ENCODE measurements at regions not wholly inside any gene's neighbourhood (a gene's known extent, or its start where the extent isn't known, plus 50 kb on each side); places are given as distances from the start of the nearest gene placed in this dataset.

DNA sequence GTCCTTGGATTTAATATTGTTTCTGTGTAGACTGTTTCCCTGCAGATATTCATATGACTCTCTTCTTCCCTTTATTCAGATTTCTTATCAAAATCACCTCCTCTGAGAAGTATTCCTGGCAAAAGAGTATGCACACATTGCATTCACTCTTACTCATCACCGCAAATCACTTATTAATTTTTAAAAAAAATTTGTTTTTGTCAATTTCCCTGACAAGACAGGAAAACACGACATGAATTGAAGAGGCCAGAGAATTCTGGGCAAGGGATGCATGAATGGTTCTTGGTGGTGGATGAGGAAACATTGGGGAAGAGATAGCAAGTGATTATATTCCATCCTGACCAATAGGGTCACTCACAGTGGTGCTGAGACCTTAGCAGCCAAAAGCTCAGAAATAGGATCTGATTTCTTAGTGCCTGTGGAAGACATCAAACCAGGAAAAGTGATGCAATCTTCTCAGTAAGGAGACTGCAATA lies 522.5 kb upstream of the AGA start:
- H3K9ac ChIP-seq (ENCODE audit: low read length): no peak overlapping the region
- H3K9me3 ChIP-seq (ENCODE audit: insufficient read depth, low read depth, low read length): no peaks in the 10 kb centered on the region
- no peak overlapping the region for H4K8ac ChIP-seq (ENCODE audit: low read depth, low read length)
- no peak overlapping the region for H3K14ac ChIP-seq (ENCODE audit: low read length)
- H3K79me1 ChIP-seq (ENCODE audit: low read length): no peaks in the 10 kb centered on the region
- H3K27me3 ChIP-seq (ENCODE audit: insufficient read depth, low read length): no peaks in the 10 kb centered on the region
- no peaks in the 10 kb centered on the region for H3K79me2 ChIP-seq (ENCODE audit: control insufficient read depth, insufficient read depth, low read length, poor library complexity)
- no peak overlapping the region for H2BK12ac ChIP-seq (ENCODE audit: low read length)
- no peak overlapping the region for H2BK120ac ChIP-seq (ENCODE audit: insufficient read depth, low read length, poor library complexity)
- DNase-seq: no peak
- no CpG with 5 or more reads among the region's 2 CpGs for WGBS (ENCODE audit: extremely low coverage, insufficient coverage, insufficient read length)
- no peaks in the 10 kb centered on the region for H3K36me3 ChIP-seq (ENCODE audit: control insufficient read depth in 1 of 2, insufficient read depth in 2 of 2, low read length in 2 of 2)
- no peak overlapping the region for H2BK5ac ChIP-seq (ENCODE audit: low read depth, low read length, poor library complexity)
- H3K23ac ChIP-seq (ENCODE audit: low read length): no peak overlapping the region
- H3K27ac ChIP-seq (ENCODE audit: low read depth, low read length): no peak overlapping the region
- H3K4me3 ChIP-seq (ENCODE audit: low read depth, low read length): no peak overlapping the region
- no peaks in the 10 kb centered on the region for H3K4me1 ChIP-seq (ENCODE audit: control insufficient read depth in 1 of 2, insufficient read depth in 2 of 2, low read length in 2 of 2)
- no peak overlapping the region for H2AFZ ChIP-seq (ENCODE audit: insufficient read depth, low read length, poor library complexity)
- no peak overlapping the region for H4K91ac ChIP-seq (ENCODE audit: low read depth, low read length)
- no peak overlapping the region for H3K4me2 ChIP-seq (ENCODE audit: low read length)
- H2AK5ac ChIP-seq (ENCODE audit: low read length): no peak overlapping the region
- no peak overlapping the region for H3K18ac ChIP-seq (ENCODE audit: low read length)
- no peak overlapping the region for H3K4ac ChIP-seq (ENCODE audit: low read depth, low read length)
- H4K12ac ChIP-seq (ENCODE audit: low read depth, low read length): no peak overlapping the region

DNA sequence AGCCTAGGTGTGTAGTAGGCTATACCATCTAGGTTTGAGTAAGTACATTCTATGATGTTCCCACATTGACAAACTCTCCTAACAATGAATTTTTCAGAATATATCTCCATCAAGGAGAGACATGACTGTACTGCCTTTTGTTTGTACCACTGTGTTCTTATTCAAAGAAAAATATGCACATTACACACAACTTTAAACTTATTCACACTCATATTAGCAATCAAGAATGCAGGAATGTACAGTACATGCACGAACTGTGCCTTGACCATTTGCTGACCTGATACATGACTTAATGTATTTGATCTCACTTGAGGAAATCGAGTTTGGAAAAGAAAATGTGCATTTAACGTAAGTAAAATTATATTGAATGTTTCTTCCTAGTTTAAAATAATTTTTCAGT lies 525.1 kb upstream of the AGA start:
- H4K12ac ChIP-seq (ENCODE audit: low read depth, low read length): no peak overlapping the region
- no peak overlapping the region for H3K9ac ChIP-seq (ENCODE audit: low read length)
- no peak overlapping the region for H3K14ac ChIP-seq (ENCODE audit: low read length)
- no peak overlapping the region for H3K4me2 ChIP-seq (ENCODE audit: low read length)
- no peak overlapping the region for H2AFZ ChIP-seq (ENCODE audit: insufficient read depth, low read length, poor library complexity)
- no CpG with 5 or more reads among the region's 3 CpGs for WGBS (ENCODE audit: extremely low coverage, insufficient coverage, insufficient read length)
- H2BK120ac ChIP-seq (ENCODE audit: insufficient read depth, low read length, poor library complexity): no peak overlapping the region
- H3K79me1 ChIP-seq (ENCODE audit: low read length): no peaks in the 10 kb centered on the region
- no peak overlapping the region for H2BK12ac ChIP-seq (ENCODE audit: low read length)
- no peaks in the 10 kb centered on the region for H3K79me2 ChIP-seq (ENCODE audit: control insufficient read depth, insufficient read depth, low read length, poor library complexity)
- H4K8ac ChIP-seq (ENCODE audit: low read depth, low read length): no peak overlapping the region
- no peak overlapping the region for H3K4me3 ChIP-seq (ENCODE audit: low read depth, low read length)
- H2AK5ac ChIP-seq (ENCODE audit: low read length): no peak overlapping the region
- H3K4ac ChIP-seq (ENCODE audit: low read depth, low read length): no peak overlapping the region
- H4K91ac ChIP-seq (ENCODE audit: low read depth, low read length): no peak overlapping the region
- no peaks in the 10 kb centered on the region for H3K9me3 ChIP-seq (ENCODE audit: insufficient read depth, low read depth, low read length)
- no peak overlapping the region for H2BK5ac ChIP-seq (ENCODE audit: low read depth, low read length, poor library complexity)
- no peaks in the 10 kb centered on the region for H3K27me3 ChIP-seq (ENCODE audit: insufficient read depth, low read length)
- no peaks in the 10 kb centered on the region for H3K36me3 ChIP-seq (ENCODE audit: control insufficient read depth in 1 of 2, insufficient read depth in 2 of 2, low read length in 2 of 2)
- H3K23ac ChIP-seq (ENCODE audit: low read length): no peak overlapping the region
- H3K27ac ChIP-seq (ENCODE audit: low read depth, low read length): no peak overlapping the region
- no peak overlapping the region for H3K18ac ChIP-seq (ENCODE audit: low read length)
- no peaks in the 10 kb centered on the region for H3K4me1 ChIP-seq (ENCODE audit: control insufficient read depth in 1 of 2, insufficient read depth in 2 of 2, low read length in 2 of 2)
- no peak for DNase-seq

GRCh38 chr4:177968817-177969442 lies 526.7 kb upstream of the AGA start:
- Histone ChIP-seq H2BK120ac (ENCODE audit: insufficient read depth, low read length, poor library complexity) (no peak overlapping the region), H3K27me3 (ENCODE audit: insufficient read depth, low read length) (no peaks in the 10 kb centered on the region), H3K4me3 (ENCODE audit: low read depth, low read length) (no peak overlapping the region), H2BK12ac (ENCODE audit: low read length) (no peak overlapping the region), H3K14ac (ENCODE audit: low read length) (no peak overlapping the region), H3K9ac (ENCODE audit: low read length) (no peak overlapping the region), H4K91ac (ENCODE audit: low read depth, low read length) (no peak overlapping the region), H2BK5ac (ENCODE audit: low read depth, low read length, poor library complexity) (no peak overlapping the region), H2AFZ (ENCODE audit: insufficient read depth, low read length, poor library complexity) (no peak overlapping the region), H2AK5ac (ENCODE audit: low read length) (no peak overlapping the region), H3K79me2 (ENCODE audit: control insufficient read depth, insufficient read depth, low read length, poor library complexity) (no peaks in the 10 kb centered on the region), H3K4me1 (ENCODE audit: control insufficient read depth in 1 of 2, insufficient read depth in 2 of 2, low read length in 2 of 2) (no peaks in the 10 kb centered on the region), H3K4ac (ENCODE audit: low read depth, low read length) (no peak overlapping the region), H4K12ac (ENCODE audit: low read depth, low read length) (no peak overlapping the region), H3K36me3 (ENCODE audit: control insufficient read depth in 1 of 2, insufficient read depth in 2 of 2, low read length in 2 of 2) (no peaks in the 10 kb centered on the region), H3K18ac (ENCODE audit: low read length) (no peak overlapping the region), H4K8ac (ENCODE audit: low read depth, low read length) (no peak overlapping the region), H3K9me3 (ENCODE audit: insufficient read depth, low read depth, low read length) (no peaks in the 10 kb centered on the region), H3K79me1 (ENCODE audit: low read length) (no peaks in the 10 kb centered on the region), H3K23ac (ENCODE audit: low read length) (no peak overlapping the region), H3K4me2 (ENCODE audit: low read length) (no peak overlapping the region), H3K27ac (ENCODE audit: low read depth, low read length) (no peak overlapping the region)
- no CpG with 5 or more reads among the region's 4 CpGs for WGBS (ENCODE audit: extremely low coverage, insufficient coverage, insufficient read length)
- no peak for DNase-seq

DNA sequence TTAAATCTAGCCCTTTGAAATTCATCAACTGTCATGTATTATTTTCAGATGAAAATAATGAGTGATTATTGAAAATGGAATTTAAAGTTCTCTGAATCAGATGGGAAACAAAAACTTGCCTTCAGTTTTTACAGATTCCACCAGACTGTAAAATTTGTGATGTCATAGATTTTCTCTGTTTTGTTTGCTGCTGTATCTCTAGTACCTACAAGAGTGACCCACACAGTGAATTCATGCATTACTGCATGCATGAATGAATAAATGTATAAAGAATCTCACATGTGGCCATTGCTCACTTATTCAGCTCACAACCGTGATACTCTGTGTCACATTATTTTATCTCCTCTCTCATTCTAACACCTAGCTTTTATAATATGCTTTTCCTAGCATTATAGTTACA lies 532.2 kb upstream of the AGA start:
- H3K27me3 ChIP-seq (ENCODE audit: insufficient read depth, low read length): no peaks in the 10 kb centered on the region
- no CpG with 5 or more reads among the region's 1 CpG for WGBS (ENCODE audit: extremely low coverage, insufficient coverage, insufficient read length)
- H2BK120ac ChIP-seq (ENCODE audit: insufficient read depth, low read length, poor library complexity): no peak overlapping the region
- H3K4me3 ChIP-seq (ENCODE audit: low read depth, low read length): no peak overlapping the region
- no peak for DNase-seq
- H3K14ac ChIP-seq (ENCODE audit: low read length): no peak overlapping the region
- no peak overlapping the region for H3K23ac ChIP-seq (ENCODE audit: low read length)
- no peak overlapping the region for H3K4me2 ChIP-seq (ENCODE audit: low read length)
- no peaks in the 10 kb centered on the region for H3K9me3 ChIP-seq (ENCODE audit: insufficient read depth, low read depth, low read length)
- no peak overlapping the region for H3K18ac ChIP-seq (ENCODE audit: low read length)
- H3K4ac ChIP-seq (ENCODE audit: low read depth, low read length): no peak overlapping the region
- H3K4me1 ChIP-seq (ENCODE audit: control insufficient read depth in 1 of 2, insufficient read depth in 2 of 2, low read length in 2 of 2): no peaks in the 10 kb centered on the region
- no peak overlapping the region for H3K27ac ChIP-seq (ENCODE audit: low read depth, low read length)
- H3K9ac ChIP-seq (ENCODE audit: low read length): no peak overlapping the region
- H4K12ac ChIP-seq (ENCODE audit: low read depth, low read length): no peak overlapping the region
- H2AK5ac ChIP-seq (ENCODE audit: low read length): no peak overlapping the region
- no peaks in the 10 kb centered on the region for H3K79me1 ChIP-seq (ENCODE audit: low read length)
- no peak overlapping the region for H4K8ac ChIP-seq (ENCODE audit: low read depth, low read length)
- H3K79me2 ChIP-seq (ENCODE audit: control insufficient read depth, insufficient read depth, low read length, poor library complexity): no peaks in the 10 kb centered on the region
- no peaks in the 10 kb centered on the region for H3K36me3 ChIP-seq (ENCODE audit: control insufficient read depth in 1 of 2, insufficient read depth in 2 of 2, low read length in 2 of 2)
- H2BK5ac ChIP-seq (ENCODE audit: low read depth, low read length, poor library complexity): no peak overlapping the region
- no peak overlapping the region for H2AFZ ChIP-seq (ENCODE audit: insufficient read depth, low read length, poor library complexity)
- no peak overlapping the region for H4K91ac ChIP-seq (ENCODE audit: low read depth, low read length)
- H2BK12ac ChIP-seq (ENCODE audit: low read length): no peak overlapping the region
